Calu3 (cell line): ENCODE measurements at regions not wholly inside any gene's neighbourhood (a gene's known extent, or its start where the extent isn't known, plus 50 kb on each side); places are given as distances from the start of the nearest gene placed in this dataset.

ENCODE experiments used
- BruUV-seq: library from RNA; stranded (reverse); fragments of 400-500 nt; replicated peaks from 2 replicates; lab custom pipeline; 2021; lab: Mats Ljungman, UMichigan
- CTCF ChIA-PET: fragments of 300-600 bp; sonication (Branson Sonifier 250); formaldehyde crosslinking; loops from one replicate; lab custom pipeline; 2022; ENCODE audit warnings: antibody characterized with exemption; lab: Charles Lee
- DNase-seq: peaks from one replicate; pipeline ENCODE4 v3.0.0; 2022
- H3K27ac Mint-ChIP-seq: one replicate; pipeline ENCODE4 v1.8.0; 2022; ENCODE audit warnings: mixed read lengths; ENCODE audit not compliant: unreplicated experiment
- H3K27me3 Mint-ChIP-seq: one replicate; pipeline ENCODE4 v1.8.0; 2022; ENCODE audit warnings: mixed read lengths; ENCODE audit not compliant: unreplicated experiment
- H3K36me3 Mint-ChIP-seq: one replicate; pipeline ENCODE4 v1.8.0; 2022; ENCODE audit warnings: mild to moderate bottlenecking, moderate library complexity, mixed read lengths; ENCODE audit not compliant: insufficient read depth, unreplicated experiment
- H3K4me1 Mint-ChIP-seq: one replicate; pipeline ENCODE4 v1.8.0; 2022; ENCODE audit warnings: mild to moderate bottlenecking, low read depth, mixed read lengths; ENCODE audit not compliant: unreplicated experiment
- H3K4me3 Mint-ChIP-seq: one replicate; pipeline ENCODE4 v1.8.0; 2022; ENCODE audit warnings: mild to moderate bottlenecking, low read depth, moderate library complexity, mixed read lengths; ENCODE audit not compliant: unreplicated experiment
- H3K9me3 Mint-ChIP-seq: one replicate; pipeline ENCODE4 v1.8.0; 2022; ENCODE audit warnings: low read depth, mixed read lengths; ENCODE audit not compliant: unreplicated experiment
- CTCF ChIP-seq: fragments of 200-600 bp; IDR thresholded peaks from one replicate; pipeline ENCODE4 v1.8.0; 2022; ENCODE audit warnings: antibody characterized with exemption; ENCODE audit not compliant: unreplicated experiment
- intact Hi-C: fragments of 100-400 bp; cut with micrococcal nuclease; formaldehyde crosslinking; loops from one replicate; pipeline ENCODE4 v1.10.0; 2022; ENCODE audit not compliant: unreplicated experiment

- H3K27ac Mint-ChIP-seq, result no peak overlapping the region
- no peak for TF ChIP-seq CTCF
- peaks cover 13% of the 10 kb centered on the region for H3K27me3 Mint-ChIP-seq
- no peak for DNase-seq
- H3K4me1 Mint-ChIP-seq, result no peaks in the 10 kb centered on the region
- intact Hi-C loops, result loop anchor here (10.0 kb wide), 1 partner anchor 197 kb away; no protein-coding TSS in a partner anchor
- H3K4me3 Mint-ChIP-seq, result no peak overlapping the region
- H3K36me3 Mint-ChIP-seq, result no peaks in the 10 kb centered on the region
- peaks cover 2% of the 10 kb centered on the region for H3K9me3 Mint-ChIP-seq
- CTCF ChIA-PET, result no interaction called here
- BruUV-seq, result no TSS peak
Observed at GRCh38 chr11:95568281-95568680, 221.3 kb downstream of the FAM76B start.

- Mint-ChIP-seq H3K27ac (no peak overlapping the region), H3K4me1 (no peaks in the 10 kb centered on the region)
- no TSS peak for BruUV-seq
Observed at GRCh38 chr11:95567685-95568084, 221.9 kb downstream of the FAM76B start.

GRCh38 chr11:95566211-95566610 is 223.4 kb downstream of the FAM76B start:
- H3K27me3 Mint-ChIP-seq, result peaks cover 27% of the 10 kb centered on the region
- BruUV-seq, result no TSS peak
- H3K4me3 Mint-ChIP-seq, result no peak overlapping the region
- no peaks in the 10 kb centered on the region for H3K36me3 Mint-ChIP-seq
- DNase-seq, result no peak
- intact Hi-C loops, result loop anchor here (10.0 kb wide), 1 partner anchor 199 kb away; no protein-coding TSS in a partner anchor
- peaks cover 2% of the 10 kb centered on the region for H3K9me3 Mint-ChIP-seq
- CTCF ChIA-PET, result no interaction called here
- no peak for TF ChIP-seq CTCF
- no peaks in the 10 kb centered on the region for H3K4me1 Mint-ChIP-seq
- no peak overlapping the region for H3K27ac Mint-ChIP-seq

More at GRCh38 chr11:95567685-95568084, 221.9 kb downstream of the FAM76B start:
- no peak overlapping the region for H3K4me3 Mint-ChIP-seq
- no peak for TF ChIP-seq CTCF
- peaks cover 15% of the 10 kb centered on the region for H3K27me3 Mint-ChIP-seq
- DNase-seq, result no peak
- intact Hi-C loops, result loop anchor here (10.0 kb wide), 1 partner anchor 197 kb away; no protein-coding TSS in a partner anchor
- no peaks in the 10 kb centered on the region for H3K36me3 Mint-ChIP-seq
- H3K9me3 Mint-ChIP-seq, result peaks cover 2% of the 10 kb centered on the region
- CTCF ChIA-PET, result no interaction called here

GRCh38 chr11:95565724-95566141 is 223.8 kb downstream of the FAM76B start:
- H3K9me3 Mint-ChIP-seq, result peaks cover 2% of the 10 kb centered on the region
- no peak overlapping the region for H3K4me3 Mint-ChIP-seq
- H3K27ac Mint-ChIP-seq, result no peak overlapping the region
- CTCF ChIA-PET, result no interaction called here
- TF ChIP-seq CTCF, result no peak
- DNase-seq, result no peak
- no peaks in the 10 kb centered on the region for H3K36me3 Mint-ChIP-seq
- H3K4me1 Mint-ChIP-seq, result no peaks in the 10 kb centered on the region
- H3K27me3 Mint-ChIP-seq, result peaks cover 27% of the 10 kb centered on the region
- no TSS peak for BruUV-seq
- intact Hi-C loops, result loop anchor here (10.0 kb wide), 1 partner anchor 199 kb away; no protein-coding TSS in a partner anchor
